GM21619 (cell line): ENCODE measurements at regions not wholly inside any gene's neighbourhood (a gene's known extent, or its start where the extent isn't known, plus 50 kb on each side); places are given as distances from the start of the nearest gene placed in this dataset.

Source experiments
- ATAC-seq: cut with Tn5 transposase; IDR thresholded peaks from one replicate; pipeline ENCODE4 v1.9.1; 2021; ENCODE audit not compliant: unreplicated experiment

DNA sequence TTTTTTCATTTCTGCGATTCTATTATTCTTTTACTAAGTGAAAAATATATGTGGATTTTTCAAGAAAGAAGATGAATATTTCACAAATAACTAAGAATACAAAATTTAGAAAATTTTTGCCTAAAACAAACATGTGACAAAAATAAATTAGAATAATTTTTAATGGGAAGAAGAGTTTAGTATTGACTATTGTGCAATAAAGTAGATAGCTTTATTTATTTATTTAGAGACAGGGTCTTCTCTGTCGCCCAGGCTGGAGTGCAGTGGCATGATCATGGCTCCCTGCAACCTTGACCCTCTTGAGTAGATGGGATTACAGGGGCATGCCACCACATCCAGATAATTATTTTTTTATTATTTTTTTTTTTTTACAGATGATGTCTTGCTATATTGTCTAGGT lies 95.3 kb upstream of the PAQR3 start:
- ATAC-seq = no peak

DNA sequence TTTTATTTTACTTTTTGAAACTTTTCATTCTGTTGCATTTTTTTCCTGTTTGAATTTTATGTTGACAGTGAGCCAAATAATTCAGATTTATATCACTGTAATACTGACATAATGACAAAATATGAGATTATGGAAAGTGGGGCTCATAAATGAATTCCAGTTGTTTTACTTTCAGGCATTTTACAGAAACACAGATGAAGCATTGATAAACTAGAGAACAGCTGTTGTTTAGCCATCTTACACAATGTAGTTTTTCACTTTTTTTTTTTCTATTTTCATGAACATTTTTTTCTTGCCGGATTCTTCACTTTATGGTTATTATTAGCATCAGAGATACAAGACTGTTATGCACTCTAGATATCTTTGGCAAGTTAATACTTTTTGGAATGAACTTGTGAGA lies 91.7 kb upstream of the PAQR3 start:
- no peak for ATAC-seq

DNA sequence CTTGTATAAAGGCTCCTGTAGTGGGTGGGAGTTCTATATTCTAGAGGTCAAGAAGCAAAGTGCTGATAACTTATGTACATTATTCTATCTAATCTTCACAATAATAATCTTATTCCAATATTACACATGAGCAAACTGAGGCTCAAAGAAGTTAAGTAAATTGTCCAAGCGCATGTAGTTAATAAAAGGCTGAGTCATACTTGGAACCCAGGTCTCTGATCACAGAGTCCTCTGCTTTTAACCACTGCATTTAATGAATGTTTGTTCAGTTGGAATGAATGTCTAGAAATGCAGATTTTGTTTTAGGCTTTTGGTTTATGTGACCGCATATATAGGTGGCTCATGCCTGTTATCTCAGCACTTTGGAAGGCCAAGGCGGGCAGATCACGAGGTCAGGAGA lies 88.4 kb upstream of the PAQR3 start:
- no peak for ATAC-seq

DNA sequence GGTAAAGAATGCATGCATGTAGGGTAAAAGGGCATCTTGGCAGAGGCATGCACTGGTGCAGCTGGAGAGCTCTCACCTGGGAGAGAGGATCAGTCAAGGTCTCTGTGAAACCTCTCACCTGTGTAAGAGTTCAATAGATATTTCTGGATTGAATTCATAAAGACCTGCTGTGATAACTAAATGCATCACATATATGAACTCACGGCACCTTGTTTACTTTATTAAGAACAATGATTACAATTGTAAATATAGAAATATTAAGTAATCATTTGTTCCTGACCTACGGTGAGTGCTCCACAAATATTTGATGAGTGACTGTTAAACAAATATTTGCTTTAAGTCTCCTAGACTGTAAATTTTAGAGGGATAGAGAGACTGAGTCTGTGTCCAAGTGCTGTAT lies 85.9 kb upstream of the PAQR3 start:
- ATAC-seq = no peak

DNA sequence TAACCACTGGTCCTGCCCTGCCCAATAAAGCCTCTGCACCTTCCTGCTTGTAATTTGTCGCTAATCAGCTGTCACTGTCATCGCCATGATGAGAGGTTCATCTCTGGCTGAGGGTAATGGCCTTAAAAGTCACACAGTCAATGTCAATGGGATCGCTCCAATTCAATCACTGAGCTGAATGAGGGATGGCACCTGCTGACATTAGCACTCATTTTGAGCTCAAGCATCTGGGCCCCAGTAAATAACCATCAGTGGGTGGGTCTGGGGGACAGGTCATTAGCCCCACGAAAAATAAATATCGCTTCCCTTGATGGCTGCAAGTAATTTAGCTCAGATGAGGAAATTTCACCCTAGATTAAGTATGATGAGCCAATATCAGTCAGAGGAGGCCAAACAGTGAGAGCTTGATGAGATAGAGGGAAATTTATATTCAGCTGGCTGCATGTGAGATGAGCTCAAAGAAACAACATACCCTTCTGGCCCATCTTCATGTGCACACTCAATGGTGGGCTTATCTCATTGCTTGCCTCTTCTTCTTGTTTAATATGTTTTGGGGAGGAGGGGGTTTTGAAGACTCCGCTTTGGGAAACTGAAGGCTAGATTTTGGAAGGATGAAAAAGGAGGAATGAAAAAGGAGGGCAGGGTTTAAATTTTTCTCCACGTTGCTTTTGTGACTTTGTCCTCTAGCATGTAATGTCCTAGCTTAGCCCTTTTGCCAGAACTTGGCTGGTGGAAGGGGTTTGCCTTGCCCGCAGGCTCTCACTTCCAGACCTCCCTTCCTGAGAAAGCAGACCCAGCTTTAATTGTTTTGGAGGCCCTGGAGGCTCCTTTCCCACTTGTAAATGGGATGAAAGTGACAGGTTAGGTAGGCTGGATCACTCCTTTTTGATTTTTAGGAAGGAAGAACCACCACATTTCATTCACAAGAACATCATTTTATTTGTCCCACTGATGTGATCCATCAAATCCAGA lies 84.8 kb upstream of the PAQR3 start:
- no peak for ATAC-seq

DNA sequence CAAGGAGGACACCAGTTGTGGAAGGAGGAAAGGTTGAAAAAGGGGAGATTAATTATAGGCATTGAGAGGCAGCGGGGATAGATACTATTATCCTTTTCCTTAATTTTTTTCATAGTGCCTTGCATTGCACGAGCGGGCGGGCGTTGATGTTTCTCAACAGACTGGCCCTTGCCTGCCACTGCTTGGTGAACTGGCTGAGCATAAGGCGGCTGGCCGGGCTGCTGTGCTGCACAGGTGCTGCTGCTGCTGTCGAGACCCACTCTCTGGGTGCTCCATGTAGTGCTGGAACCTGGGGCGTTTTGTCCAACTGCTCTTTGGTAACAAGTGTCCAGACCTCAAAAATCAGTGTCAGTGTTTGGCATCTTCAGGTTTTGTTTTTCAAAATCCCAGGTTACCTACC lies 83.3 kb upstream of the PAQR3 start:
- ATAC-seq = no peak

DNA sequence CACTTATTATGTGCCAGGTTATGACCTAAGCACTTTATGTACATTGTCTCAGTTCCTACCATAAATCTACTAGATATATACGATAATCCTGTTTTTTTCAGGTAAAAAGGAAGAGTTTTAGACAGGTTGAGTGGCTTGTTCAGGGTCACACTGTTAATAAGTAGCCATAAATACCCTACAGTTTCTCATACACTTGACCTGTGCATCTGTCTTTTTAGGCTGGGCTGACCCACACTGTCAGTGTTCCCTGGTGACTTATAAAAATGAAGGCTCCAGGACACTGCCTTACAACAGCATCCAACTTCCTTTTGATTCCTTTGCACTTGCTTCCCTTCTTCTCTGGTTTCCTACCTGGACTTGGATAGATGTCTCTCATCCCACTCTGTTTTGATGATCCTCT lies 78.2 kb upstream of the PAQR3 start:
- ATAC-seq = no peak

DNA sequence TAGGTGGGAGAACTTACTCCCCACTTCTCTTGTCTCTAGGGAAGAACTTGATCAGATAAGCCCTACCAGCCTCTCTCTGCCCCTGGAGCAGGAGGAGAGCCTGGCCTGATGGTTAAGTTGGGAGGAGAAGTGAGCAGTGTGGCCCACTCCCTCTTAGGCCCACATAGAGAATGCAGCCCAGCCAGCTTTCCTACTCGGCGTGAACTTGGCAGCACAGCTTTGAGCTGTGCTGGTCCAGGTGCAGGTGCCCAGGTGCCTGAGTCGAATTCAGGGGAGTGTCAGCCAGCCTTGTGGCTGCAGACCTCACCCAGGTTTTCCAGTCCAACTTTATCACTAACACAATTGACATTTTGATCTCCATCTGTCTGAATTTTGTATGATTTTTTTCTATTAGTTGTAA lies 77.6 kb upstream of the PAQR3 start:
- ATAC-seq = no peak

DNA sequence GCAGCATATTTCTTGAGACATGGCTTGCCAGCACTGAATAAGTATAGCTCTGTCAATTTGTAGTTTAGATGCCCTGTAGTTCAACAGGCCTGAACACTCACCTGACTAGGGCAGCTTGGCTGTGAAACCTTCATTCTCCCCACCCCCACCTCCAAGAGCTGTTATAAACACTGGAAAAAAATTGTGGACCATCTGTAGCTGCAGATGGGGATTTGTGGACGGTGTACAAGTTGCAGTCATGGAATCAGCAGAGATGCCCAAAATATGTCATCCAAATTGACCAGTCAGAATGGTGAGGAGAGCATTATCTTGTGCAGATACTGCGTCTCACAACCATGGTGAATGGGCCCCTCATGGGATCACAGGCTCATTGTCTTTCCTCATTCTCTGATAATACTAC lies 76.2 kb upstream of the PAQR3 start:
- no peak for ATAC-seq

DNA sequence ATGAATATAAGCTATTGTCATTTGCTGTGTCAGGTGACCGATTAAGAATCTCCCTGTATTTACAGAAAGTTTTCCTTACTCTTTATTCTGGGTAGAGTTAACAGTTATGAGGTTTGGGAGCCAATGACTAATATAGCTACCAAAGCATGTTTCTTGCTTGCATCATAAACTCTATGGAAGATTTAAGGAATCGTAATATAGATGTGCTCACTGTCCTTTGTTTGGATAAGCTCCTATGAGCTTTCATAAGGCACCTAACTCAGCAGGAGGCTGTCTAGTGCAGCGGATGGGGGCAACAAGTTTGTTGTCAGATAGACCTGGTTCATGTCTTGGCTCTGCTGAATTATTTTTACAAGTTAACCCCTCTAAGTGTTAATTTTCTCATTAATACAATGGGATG lies 75.0 kb upstream of the PAQR3 start:
- ATAC-seq = no peak

DNA sequence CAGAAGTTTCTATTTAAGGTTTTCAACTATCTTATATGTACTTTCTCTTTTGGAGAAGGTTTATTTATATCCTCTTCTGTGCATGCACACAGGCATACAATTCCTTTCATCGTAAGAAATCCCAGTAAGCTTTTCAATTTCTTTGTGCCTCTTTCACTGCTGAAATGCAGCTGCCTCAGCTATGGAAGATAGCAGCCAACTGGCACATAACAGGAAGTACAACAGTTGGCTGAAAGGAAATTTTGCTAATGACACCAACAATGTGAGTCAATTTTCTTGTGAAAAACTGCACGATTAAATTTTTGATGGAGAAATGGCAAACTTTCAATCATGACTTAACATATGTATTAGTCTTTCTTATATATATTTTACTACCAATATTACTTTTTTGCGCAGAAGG lies 74.5 kb upstream of the PAQR3 start:
- ATAC-seq = no peak

DNA sequence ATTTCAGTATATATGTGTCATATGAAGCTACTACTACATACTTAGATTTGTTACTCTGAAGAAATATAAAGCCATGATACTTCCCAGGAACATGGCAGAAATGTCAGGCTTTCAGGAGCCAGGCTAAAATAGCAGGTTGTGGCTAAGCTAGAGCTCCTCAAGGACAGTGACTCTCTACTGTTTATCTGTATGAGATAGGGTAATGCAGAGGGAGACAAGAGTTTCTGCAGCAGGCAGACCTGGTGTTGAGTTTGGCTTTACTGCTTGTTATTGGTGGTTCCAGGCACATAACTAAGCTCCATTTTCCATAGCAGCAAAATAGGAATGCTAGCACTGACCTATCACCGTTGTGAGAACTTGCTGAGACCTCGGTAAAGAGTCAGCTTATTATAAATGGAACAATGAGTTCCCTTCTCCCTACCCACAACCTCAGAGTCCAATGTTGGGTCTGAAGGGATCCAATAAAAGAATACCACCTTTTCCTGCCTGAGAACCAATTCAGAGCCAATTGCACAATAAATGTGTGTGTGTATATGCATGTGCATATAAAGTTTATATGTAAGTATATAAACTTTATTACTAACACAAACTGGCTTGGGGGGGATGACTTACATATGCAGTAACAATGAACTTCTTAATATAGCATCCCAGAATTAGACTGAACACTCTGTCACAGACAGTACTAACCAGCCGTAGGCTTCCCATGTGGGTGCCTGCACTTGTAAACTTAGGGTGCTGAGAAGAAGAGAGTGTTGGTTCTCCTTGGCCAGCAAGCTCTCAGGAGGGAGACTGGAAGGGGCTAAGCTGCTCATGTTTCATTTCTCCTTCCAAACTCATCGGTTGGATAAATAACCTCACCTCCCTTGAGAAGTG lies 51.9 kb upstream of the PAQR3 start:
- ATAC-seq = no peak

DNA sequence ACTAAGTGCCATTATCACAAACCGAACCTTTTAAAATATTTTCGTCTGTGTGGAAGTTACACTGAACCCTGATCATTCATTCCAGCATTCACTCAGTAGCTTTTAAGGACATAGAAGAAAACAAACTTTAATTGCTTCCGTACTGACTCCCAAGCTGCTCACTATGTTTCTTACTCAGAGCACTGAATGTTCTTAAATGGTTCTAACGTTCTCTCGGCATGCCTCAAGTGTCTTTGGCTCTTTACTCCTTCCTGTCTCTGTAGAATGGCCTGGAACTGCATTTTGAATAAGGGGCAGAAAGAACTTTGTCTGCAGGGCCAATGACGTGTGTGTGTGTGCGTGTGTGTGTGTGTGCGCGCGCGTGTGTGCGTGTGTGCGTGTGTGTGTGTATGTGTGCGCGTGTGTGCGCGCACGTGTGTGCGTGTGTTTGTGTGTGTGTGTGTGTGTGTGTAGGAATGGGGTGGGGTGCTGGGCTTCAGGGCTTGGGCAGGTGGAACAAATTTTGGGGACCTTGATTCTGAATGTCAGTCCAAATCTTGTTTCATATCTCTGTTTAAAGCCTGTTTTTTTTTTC lies 50.5 kb upstream of the PAQR3 start:
- ATAC-seq = no peak
